ENCODE measurements at regions not wholly inside any gene's neighbourhood (a gene's known extent, or its start where the extent isn't known, plus 50 kb on each side); places are given as distances from the start of the nearest gene placed in this dataset.

DNA sequence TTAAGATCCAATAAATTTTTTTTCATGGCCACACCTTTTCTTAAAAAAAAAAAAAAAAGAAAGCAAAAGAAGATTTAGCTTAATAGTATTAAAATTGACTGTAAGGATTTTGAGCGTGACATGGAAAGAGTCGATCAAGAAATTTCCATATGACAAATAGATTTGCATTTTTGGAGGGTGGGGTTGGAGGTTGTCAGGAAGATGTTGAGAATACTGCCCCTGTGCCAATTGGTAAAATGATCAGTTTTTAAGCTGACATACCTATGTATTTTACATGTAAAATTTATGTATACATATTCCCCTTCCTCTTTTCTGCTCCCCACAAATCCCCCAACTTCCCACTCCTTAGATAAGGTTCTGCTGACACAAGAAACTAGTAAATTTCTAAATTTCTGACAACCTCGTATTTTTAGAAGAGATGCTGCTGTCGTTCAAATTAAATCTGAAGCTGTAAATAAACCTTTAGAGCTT lies 520.9 kb downstream of the CD83 start:
- TF ChIP-seq, protein P1, sequence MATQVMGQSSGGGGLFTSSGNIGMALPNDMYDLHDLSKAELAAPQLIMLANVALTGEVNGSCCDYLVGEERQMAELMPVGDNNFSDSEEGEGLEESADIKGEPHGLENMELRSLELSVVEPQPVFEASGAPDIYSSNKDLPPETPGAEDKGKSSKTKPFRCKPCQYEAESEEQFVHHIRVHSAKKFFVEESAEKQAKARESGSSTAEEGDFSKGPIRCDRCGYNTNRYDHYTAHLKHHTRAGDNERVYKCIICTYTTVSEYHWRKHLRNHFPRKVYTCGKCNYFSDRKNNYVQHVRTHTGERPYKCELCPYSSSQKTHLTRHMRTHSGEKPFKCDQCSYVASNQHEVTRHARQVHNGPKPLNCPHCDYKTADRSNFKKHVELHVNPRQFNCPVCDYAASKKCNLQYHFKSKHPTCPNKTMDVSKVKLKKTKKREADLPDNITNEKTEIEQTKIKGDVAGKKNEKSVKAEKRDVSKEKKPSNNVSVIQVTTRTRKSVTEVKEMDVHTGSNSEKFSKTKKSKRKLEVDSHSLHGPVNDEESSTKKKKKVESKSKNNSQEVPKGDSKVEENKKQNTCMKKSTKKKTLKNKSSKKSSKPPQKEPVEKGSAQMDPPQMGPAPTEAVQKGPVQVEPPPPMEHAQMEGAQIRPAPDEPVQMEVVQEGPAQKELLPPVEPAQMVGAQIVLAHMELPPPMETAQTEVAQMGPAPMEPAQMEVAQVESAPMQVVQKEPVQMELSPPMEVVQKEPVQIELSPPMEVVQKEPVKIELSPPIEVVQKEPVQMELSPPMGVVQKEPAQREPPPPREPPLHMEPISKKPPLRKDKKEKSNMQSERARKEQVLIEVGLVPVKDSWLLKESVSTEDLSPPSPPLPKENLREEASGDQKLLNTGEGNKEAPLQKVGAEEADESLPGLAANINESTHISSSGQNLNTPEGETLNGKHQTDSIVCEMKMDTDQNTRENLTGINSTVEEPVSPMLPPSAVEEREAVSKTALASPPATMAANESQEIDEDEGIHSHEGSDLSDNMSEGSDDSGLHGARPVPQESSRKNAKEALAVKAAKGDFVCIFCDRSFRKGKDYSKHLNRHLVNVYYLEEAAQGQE (IDR thresholded peaks at IDR 0.05; ENCODE audit: insufficient replicate concordance, low read depth) = no peak
- TF ChIP-seq CTCF (IDR thresholded peaks at IDR 0.05; ENCODE audit: insufficient read depth, low read length) (no peak), SPI1 (IDR thresholded peaks at IDR 0.05; ENCODE audit: borderline replicate concordance, low read depth) (peak; percentile 82), POLR2AphosphoS5 (IDR thresholded peaks at IDR 0.05; ENCODE audit: low read depth) (no peak), GABPA (IDR thresholded peaks at IDR 0.05; ENCODE audit: low read depth) (no peak)

Measured in HL-60 (cell line).